ENCODE measurements at regions not wholly inside any gene's neighbourhood (a gene's known extent, or its start where the extent isn't known, plus 50 kb on each side); places are given as distances from the start of the nearest gene placed in this dataset.
"Not testable (repeated sequence)": the region's sequence is repeated elsewhere in the genome, so short reads cannot be mapped to it uniquely, and the experiment has no call there.

- not testable (repeated sequence) for DNase-seq (ENCODE audit: low spot score)
Observed at GRCh38 chr3:39655718-39656117, 153.7 kb upstream of the MYRIP start.

GRCh38 chr3:39657075-39657474 is 152.3 kb upstream of the MYRIP start:
- DNase-seq (ENCODE audit: low spot score): no peak

GRCh38 chr3:39657775-39658174 is 151.6 kb upstream of the MYRIP start:
- no peak for DNase-seq (ENCODE audit: low spot score)

GRCh38 chr3:39664931-39665330 is 144.5 kb upstream of the MYRIP start:
- no peak for DNase-seq (ENCODE audit: low spot score)

GRCh38 chr3:39665441-39665840 is 144.0 kb upstream of the MYRIP start:
- no peak for DNase-seq (ENCODE audit: low spot score)

- DNase-seq (ENCODE audit: low spot score): peak; percentile 60
Observed at GRCh38 chr3:39668420-39668819, 141.0 kb upstream of the MYRIP start.

- no peak for DNase-seq (ENCODE audit: low spot score)
Observed at GRCh38 chr3:39671116-39671515, 138.3 kb upstream of the MYRIP start.

- DNase-seq (ENCODE audit: low spot score): no peak
Observed at GRCh38 chr3:39671600-39671999, 137.8 kb upstream of the MYRIP start.

- no peak for DNase-seq (ENCODE audit: low spot score)
Observed at GRCh38 chr3:39705351-39705900, 104.0 kb upstream of the MYRIP start.

GRCh38 chr3:39707314-39707909 is 102.0 kb upstream of the MYRIP start:
- DNase-seq (ENCODE audit: low spot score): peak; percentile 34

- no peak for DNase-seq (ENCODE audit: low spot score)
Observed at GRCh38 chr3:39712413-39713048, 96.9 kb upstream of the MYRIP start.

GRCh38 chr3:39713341-39713740 is 96.1 kb upstream of the MYRIP start:
- DNase-seq (ENCODE audit: low spot score): not testable (repeated sequence)

GRCh38 chr3:39716849-39717248 is 92.6 kb upstream of the MYRIP start:
- no peak for DNase-seq (ENCODE audit: low spot score)

GRCh38 chr3:39718674-39719595 is 90.5 kb upstream of the MYRIP start:
- DNase-seq (ENCODE audit: low spot score): no peak

- no peak for DNase-seq (ENCODE audit: low spot score)
Observed at GRCh38 chr3:39721076-39721475, 88.3 kb upstream of the MYRIP start.

- peak; percentile 44 for DNase-seq (ENCODE audit: low spot score)
Observed at GRCh38 chr3:39724233-39724846, 85.1 kb upstream of the MYRIP start.

GRCh38 chr3:39725321-39725720 is 84.1 kb upstream of the MYRIP start:
- no peak for DNase-seq (ENCODE audit: low spot score)

- no peak for DNase-seq (ENCODE audit: low spot score)
Observed at GRCh38 chr3:39727415-39727814, 82.0 kb upstream of the MYRIP start.

GRCh38 chr3:39733804-39734203 is 75.6 kb upstream of the MYRIP start:
- DNase-seq (ENCODE audit: low spot score): no peak

GRCh38 chr3:39739658-39740057 is 69.8 kb upstream of the MYRIP start:
- DNase-seq (ENCODE audit: low spot score): not testable (repeated sequence)

- DNase-seq (ENCODE audit: low spot score): no peak
Observed at GRCh38 chr3:39744746-39745145, 64.7 kb upstream of the MYRIP start.

GRCh38 chr3:39748002-39748401 is 61.4 kb upstream of the MYRIP start:
- no peak for DNase-seq (ENCODE audit: low spot score)
